ENCODE measurements at regions not wholly inside any gene's neighbourhood (a gene's known extent, or its start where the extent isn't known, plus 50 kb on each side); places are given as distances from the start of the nearest gene placed in this dataset.

DNA sequence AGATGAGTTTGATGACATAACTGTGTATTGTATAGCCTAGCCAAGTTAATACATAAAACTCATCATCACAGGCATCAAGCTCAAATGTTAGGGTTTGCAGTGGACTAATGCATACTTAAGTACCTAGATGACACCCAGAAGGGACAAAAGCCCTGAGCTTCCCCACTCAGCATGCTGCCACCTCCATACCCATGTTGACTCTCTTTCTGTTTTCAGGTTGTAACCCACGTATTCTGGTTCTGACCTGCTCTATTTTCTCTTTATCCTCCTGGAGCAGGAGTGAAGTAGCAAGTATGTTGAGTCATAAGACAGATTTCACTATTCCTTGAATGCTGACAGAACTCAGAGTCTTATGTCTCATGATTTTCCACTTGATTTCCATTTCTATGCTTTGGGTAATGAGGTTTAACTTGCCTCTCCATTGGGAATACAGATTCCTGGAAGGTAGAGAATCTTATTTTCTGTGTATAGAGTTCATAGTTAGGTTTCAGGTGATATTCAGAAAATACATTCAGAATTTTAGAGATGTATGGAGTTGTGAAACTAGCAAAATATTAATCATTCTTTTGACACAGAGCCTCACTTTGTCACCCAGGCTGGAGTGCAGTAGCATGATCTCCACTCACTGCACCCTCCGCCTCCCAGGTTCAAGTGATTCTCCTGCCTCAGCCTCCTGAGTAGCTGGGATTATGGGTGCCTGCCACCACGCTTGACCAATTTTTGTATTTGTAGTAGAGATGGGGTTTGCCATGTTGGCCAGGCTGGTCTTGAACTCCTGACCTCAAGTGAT, 122.5 kb upstream of the KCNJ15 start:
- no peak for TF ChIP-seq Cebpa-rat (IDR thresholded peaks at IDR 0.05)
- no peaks in the 10 kb centered on the region for H3K4me1 ChIP-seq
- H3K36me3 ChIP-seq = no peaks in the 10 kb centered on the region

DNA sequence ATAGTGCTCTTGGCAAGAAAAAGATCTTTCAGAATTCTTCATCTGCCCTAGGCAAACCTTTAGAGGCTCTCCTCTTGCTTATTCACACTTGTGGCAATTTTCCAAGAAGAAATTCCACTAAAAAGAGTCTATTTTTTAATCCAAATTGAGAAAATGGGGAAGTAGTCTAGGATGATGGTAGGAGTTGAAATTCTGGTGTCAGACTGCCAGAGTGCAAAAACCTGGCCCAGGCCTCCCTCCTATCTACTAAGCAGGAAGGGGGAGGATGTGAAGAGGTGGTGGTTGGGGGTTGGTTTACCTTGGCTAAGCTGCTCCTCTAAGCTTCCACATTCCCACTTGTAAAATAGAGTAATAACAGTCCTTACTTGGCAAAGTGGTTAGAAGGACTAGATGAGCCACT, 120.6 kb upstream of the KCNJ15 start:
- no peak for TF ChIP-seq Cebpa-rat (IDR thresholded peaks at IDR 0.05)
- Histone ChIP-seq H4K20me1 (no peaks in the 10 kb centered on the region), H3K9me3 (replicated peaks in 1 of 11) (no peaks in the 10 kb centered on the region), H3K27ac (no peak overlapping the region), H3K9ac (no peak overlapping the region), H3K36me3 (no peaks in the 10 kb centered on the region), H3K4me3 (no peak overlapping the region), H3K27me3 (no peaks in the 10 kb centered on the region), H3K4me2 (no peak overlapping the region), H3K4me1 (no peaks in the 10 kb centered on the region)

More for the DNA sequence above, 122.5 kb upstream of the KCNJ15 start:
- Histone ChIP-seq H4K20me1 (no peaks in the 10 kb centered on the region), H3K4me3 (no peak overlapping the region), H3K9ac (no peak overlapping the region), H3K27me3 (no peaks in the 10 kb centered on the region), H3K27ac (no peak overlapping the region), H3K9me3 (replicated peaks in 1 of 11) (no peaks in the 10 kb centered on the region), H3K4me2 (no peak overlapping the region)

DNA sequence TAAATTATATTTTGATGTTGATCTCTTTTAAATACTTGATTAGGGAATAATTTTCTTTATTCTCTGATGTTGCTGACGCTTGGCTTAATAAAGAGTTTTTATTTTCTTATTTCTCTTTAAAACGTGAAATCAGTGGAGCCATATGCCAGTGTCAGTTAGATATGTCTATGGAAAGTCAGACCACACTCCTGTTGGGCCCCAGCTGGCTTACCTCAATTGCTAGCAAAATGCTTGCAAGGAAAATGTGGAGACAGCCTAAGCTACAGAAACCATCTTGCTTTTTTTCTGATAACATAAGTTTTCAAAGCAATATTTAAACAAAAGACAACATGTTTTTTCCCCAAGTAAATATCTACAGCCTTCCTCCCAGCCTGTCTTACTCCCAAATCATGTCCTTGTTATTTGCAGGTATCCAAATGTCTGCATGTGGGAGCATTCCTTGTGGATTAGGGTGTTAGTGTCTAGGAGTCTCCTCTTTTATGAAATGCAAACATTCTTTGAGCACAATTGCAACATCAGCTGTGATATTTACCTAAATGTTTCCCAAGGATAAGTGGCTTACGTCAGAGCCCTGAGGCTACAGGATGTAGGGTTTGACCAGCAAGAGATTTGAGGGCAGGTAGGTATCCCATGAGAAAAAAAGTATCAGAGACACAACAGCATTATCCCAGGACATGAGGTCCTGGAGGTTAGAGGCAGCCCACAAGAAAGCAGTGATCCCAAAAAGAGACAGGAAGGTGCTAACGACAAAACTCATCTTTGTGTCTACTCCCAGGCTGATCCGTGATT, 117.2 kb upstream of the KCNJ15 start:
- H3K4me2 ChIP-seq = no peak overlapping the region
- no peak overlapping the region for H3K4me3 ChIP-seq
- no peaks in the 10 kb centered on the region for H3K4me1 ChIP-seq
- no peak for TF ChIP-seq Cebpa-rat (IDR thresholded peaks at IDR 0.05)
- no peaks in the 10 kb centered on the region for H3K36me3 ChIP-seq
- H3K9ac ChIP-seq = no peak overlapping the region
- no peak overlapping the region for H3K27ac ChIP-seq
- no peaks in the 10 kb centered on the region for H3K27me3 ChIP-seq
- peaks cover 1 to 25% (median 12%) of the 10 kb centered on the region in 11 experiments; a peak in 15 of 22 replicates for H3K9me3 ChIP-seq (replicated peaks in 1 of 11)
- H4K20me1 ChIP-seq = no peaks in the 10 kb centered on the region

DNA sequence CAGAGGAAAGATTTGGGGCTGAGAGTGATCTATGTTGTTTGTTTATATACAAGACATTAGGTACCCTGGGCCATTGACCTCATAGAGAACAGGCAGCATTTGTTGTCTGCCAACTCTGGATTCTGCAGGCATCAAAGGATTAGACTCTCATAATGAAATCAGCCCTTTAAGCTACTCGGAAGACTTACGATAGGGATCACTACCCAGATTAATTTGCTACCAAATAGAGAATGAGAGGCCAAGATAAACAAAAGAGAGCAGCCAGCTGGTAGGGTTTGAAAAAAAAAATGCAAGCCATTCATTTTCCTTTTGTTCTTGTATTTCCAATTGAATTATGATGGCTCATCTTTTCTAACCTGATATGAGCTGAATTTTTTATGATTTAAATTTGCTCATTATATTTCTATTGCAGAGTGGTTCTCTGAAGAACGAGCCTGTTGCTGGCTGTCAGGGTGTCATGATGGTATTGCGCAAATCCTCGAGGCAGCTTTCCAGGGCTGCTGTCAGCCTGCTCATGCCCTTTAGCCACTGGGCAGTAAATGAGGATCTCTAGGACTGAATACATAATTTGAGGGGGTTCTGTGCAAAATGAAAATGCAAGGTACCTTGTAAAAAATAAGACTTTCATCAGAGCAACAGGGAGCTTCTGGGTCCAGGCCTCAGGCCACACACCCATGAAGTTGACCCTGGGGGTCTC, 116.4 kb upstream of the KCNJ15 start:
- Histone ChIP-seq H3K27me3 (no peaks in the 10 kb centered on the region), H4K20me1 (no peaks in the 10 kb centered on the region), H3K4me1 (no peaks in the 10 kb centered on the region), H3K9me3 (replicated peaks in 1 of 11) (peaks cover 9 to 32% (median 20%) of the 10 kb centered on the region in 11 experiments), H3K4me2 (no peak overlapping the region), H3K4me3 (no peak overlapping the region), H3K27ac (no peak overlapping the region), H3K36me3 (no peaks in the 10 kb centered on the region), H3K9ac (no peak overlapping the region)
- TF ChIP-seq Cebpa-rat (IDR thresholded peaks at IDR 0.05) = peak in 3 of 11 experiments; percentile 37 to 69 (median 56); a peak in 3 of 22 replicates

DNA sequence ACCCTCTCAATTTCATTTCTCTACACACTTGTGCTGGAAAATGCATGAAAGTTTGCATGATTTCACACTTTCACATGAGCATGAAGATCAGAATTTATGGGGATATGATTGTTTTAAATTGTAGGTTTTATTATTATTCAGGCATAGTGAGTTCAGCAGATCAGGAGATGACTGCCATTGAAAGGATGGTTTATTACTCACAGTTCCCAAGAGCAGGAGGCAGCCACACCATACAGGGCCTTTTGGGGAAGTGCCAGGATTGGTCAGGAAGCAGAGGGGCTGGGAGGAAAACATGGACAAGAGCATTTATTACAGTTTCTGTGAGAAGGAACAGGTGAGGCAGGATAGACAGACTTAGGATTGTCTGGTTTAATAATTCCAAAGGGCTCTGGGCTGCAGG, 114.6 kb upstream of the KCNJ15 start:
- Histone ChIP-seq H4K20me1 (no peaks in the 10 kb centered on the region), H3K4me3 (no peak overlapping the region), H3K36me3 (no peaks in the 10 kb centered on the region), H3K4me1 (no peaks in the 10 kb centered on the region), H3K9me3 (replicated peaks in 1 of 11) (peaks cover 14 to 34% (median 24%) of the 10 kb centered on the region in 11 experiments), H3K27ac (no peak overlapping the region), H3K27me3 (no peaks in the 10 kb centered on the region), H3K4me2 (no peak overlapping the region), H3K9ac (no peak overlapping the region)
- TF ChIP-seq Cebpa-rat (IDR thresholded peaks at IDR 0.05) = no peak

DNA sequence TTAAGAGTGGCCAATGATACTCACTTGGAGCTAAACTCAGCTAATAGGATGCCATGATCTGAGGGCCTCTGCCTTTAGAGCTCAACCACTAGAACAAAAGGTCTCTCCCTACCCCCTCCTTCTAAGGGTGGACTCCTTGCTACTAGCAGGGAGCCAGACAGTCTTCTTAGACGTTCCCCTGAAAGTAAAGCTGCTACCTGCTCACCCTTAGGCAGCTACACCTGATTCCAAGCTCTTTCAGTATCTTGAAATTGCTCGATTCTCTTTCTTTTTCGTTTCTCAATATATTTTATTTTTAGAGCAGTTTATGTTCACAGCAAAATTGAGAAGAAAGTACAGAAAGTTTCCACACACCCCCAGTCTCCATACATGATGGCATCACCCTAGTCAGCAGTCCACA, 112.6 kb upstream of the KCNJ15 start:
- no peak overlapping the region for H3K27ac ChIP-seq
- no peak overlapping the region for H3K9ac ChIP-seq
- no peaks in the 10 kb centered on the region for H3K27me3 ChIP-seq
- no peak overlapping the region for H3K4me2 ChIP-seq
- H3K4me1 ChIP-seq = no peaks in the 10 kb centered on the region
- H3K9me3 ChIP-seq (replicated peaks in 1 of 11) = peaks cover 14 to 34% (median 24%) of the 10 kb centered on the region in 11 experiments
- no peaks in the 10 kb centered on the region for H3K36me3 ChIP-seq
- no peak for TF ChIP-seq Cebpa-rat (IDR thresholded peaks at IDR 0.05)
- H3K4me3 ChIP-seq = no peak overlapping the region
- no peaks in the 10 kb centered on the region for H4K20me1 ChIP-seq

DNA sequence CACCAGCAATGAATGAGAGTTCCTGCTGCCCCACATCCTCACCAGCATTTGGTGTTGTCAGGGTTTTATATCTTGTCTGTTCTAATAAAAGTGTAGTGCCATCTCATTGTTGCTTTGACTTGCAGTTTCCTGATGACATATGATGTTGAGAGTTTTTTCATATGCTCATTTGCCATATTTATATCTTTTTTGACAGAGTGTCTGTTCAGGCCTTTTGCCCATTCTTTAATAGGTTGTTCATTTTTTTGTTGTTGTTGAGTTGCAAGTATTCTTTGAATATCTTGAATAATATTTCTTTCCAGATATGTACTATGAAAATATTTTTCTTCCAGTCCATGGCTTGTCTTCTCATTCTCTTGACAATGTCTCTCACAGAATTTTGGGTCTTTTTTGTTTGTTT, 111.7 kb upstream of the KCNJ15 start:
- H3K27ac ChIP-seq = no peak overlapping the region
- TF ChIP-seq Cebpa-rat (IDR thresholded peaks at IDR 0.05) = no peak
- no peak overlapping the region for H3K4me3 ChIP-seq
- H3K9me3 ChIP-seq (replicated peaks in 1 of 11) = peaks cover 14 to 34% (median 24%) of the 10 kb centered on the region in 11 experiments
- no peaks in the 10 kb centered on the region for H3K36me3 ChIP-seq
- H3K4me2 ChIP-seq = no peak overlapping the region
- H3K4me1 ChIP-seq = no peaks in the 10 kb centered on the region
- H3K9ac ChIP-seq = no peak overlapping the region
- no peaks in the 10 kb centered on the region for H3K27me3 ChIP-seq
- H4K20me1 ChIP-seq = no peaks in the 10 kb centered on the region

DNA sequence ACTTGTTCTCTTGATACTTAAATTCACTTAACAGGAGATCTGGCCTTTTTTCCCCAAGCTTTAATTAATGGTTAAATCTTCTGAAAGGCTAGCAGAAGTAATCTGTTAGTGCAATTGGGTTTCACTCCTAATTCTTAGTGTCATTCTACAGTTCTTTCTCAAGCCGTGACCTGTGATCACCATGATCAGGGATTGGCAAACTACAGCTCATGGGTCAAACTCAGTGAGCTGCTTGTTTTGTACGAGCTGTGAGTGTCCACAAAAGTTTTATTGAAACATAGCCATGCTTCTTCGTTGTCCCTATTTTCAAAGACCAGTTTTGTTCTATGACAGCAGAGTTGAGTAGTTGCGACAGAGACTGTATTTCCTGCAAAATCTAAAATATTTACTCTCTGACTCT, 109.4 kb upstream of the KCNJ15 start:
- no peaks in the 10 kb centered on the region for H3K36me3 ChIP-seq
- H3K27ac ChIP-seq = no peak overlapping the region
- H3K27me3 ChIP-seq = no peaks in the 10 kb centered on the region
- no peak overlapping the region for H3K9ac ChIP-seq
- no peak overlapping the region for H3K4me2 ChIP-seq
- no peak overlapping the region for H3K4me3 ChIP-seq
- no peak for TF ChIP-seq Cebpa-rat (IDR thresholded peaks at IDR 0.05)
- H3K4me1 ChIP-seq = no peaks in the 10 kb centered on the region
- no peaks in the 10 kb centered on the region for H4K20me1 ChIP-seq
- peaks cover 14 to 29% (median 20%) of the 10 kb centered on the region in 11 experiments for H3K9me3 ChIP-seq (replicated peaks in 1 of 11)

DNA sequence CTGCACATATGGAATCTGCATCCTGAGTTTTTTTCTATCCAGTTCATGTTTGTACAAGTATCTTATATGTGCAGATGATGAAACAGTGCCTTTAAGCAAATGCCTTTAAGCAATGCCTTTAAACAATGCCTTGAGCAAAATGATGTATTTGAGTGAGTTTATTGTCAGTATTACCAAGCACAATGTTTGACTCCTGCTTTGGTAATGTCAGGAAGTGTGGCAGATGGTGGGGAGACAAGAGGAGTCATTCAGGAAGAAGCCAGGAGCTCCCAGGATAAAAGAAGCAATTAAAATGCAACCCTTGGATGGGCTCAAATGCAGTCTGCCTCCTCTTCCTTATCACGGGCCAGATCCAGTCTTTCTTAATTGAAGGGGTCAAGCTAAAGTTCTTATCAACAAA, 108.7 kb upstream of the KCNJ15 start:
- Histone ChIP-seq H3K27ac (no peak overlapping the region), H3K9ac (no peak overlapping the region), H3K9me3 (replicated peaks in 1 of 11) (peaks cover 10 to 23% (median 16%) of the 10 kb centered on the region in 11 experiments; a peak in 21 of 22 replicates), H4K20me1 (no peaks in the 10 kb centered on the region), H3K36me3 (no peaks in the 10 kb centered on the region), H3K4me2 (no peak overlapping the region), H3K4me1 (no peaks in the 10 kb centered on the region), H3K27me3 (no peaks in the 10 kb centered on the region), H3K4me3 (no peak overlapping the region)
- no peak for TF ChIP-seq Cebpa-rat (IDR thresholded peaks at IDR 0.05)

All from BLaER1 treated with 17β-estradiol and CSF1 and Interleukin-3, amounts not matched to agents 10 nM and 100 nM (cell line).